Panc1 (cell line): ENCODE measurements at regions not wholly inside any gene's neighbourhood (a gene's known extent, or its start where the extent isn't known, plus 50 kb on each side); places are given as distances from the start of the nearest gene placed in this dataset.

Source experiments
- CTCF ChIP-seq: fragments of 450-650 bp; IDR thresholded peaks from 2 replicates; pipeline ENCODE4 v1.5.1; 2017; ENCODE audit warnings: mild to moderate bottlenecking
- POLR2AphosphoS5 ChIP-seq: IDR thresholded peaks from 2 replicates; pipeline ENCODE4 v1.6.1; 2012; ENCODE audit warnings: mild to moderate bottlenecking, low read depth, low read length, moderate library complexity
- REST ChIP-seq, 2 experiments: IDR thresholded peaks; 2 replicates each; pipeline ENCODE4 v1.6.1; 2011 to 2012; ENCODE audit warnings: low read depth in 2 of 2, control low read depth in 1 of 2, low read length in 1 of 2, mild to moderate bottlenecking in 1 of 2, moderate library complexity in 1 of 2; ENCODE audit not compliant: insufficient read depth in 1 of 2
- SIN3A ChIP-seq: IDR thresholded peaks from 2 replicates; pipeline ENCODE4 v1.6.1; 2012; ENCODE audit warnings: low read depth, mild to moderate bottlenecking, low read length, moderate library complexity, borderline replicate concordance; ENCODE audit not compliant: insufficient read depth

- no peak for TF ChIP-seq CTCF
- TF ChIP-seq SIN3A = no peak
- no peak for TF ChIP-seq REST (IDR thresholded peaks at IDR 0.05; ENCODE audit: insufficient read depth in 1 of 2, low read depth in 2 of 2, low read length in 1 of 2)
- no peak for TF ChIP-seq POLR2AphosphoS5
Measured at GRCh38 chr4:163697121-163697520, 202.6 kb downstream of the TMA16 start.
